Mesenchymal stem cell (in vitro differentiated cells and primary cell): ENCODE measurements at regions not wholly inside any gene's neighbourhood (a gene's known extent, or its start where the extent isn't known, plus 50 kb on each side); places are given as distances from the start of the nearest gene placed in this dataset.
A peak's percentile ranks its signal among the peaks of the same experiment; 100 is the strongest.

Source experiments
- DNase-seq: peaks from one replicate; pipeline ENCODE4 v3.0.0-alpha.2; 2013
- H2AFZ ChIP-seq: one replicate; pipeline ENCODE4 v1.6.1; 2013; ENCODE audit warnings: low read depth, mild to moderate bottlenecking, control low read depth, inconsistent platforms, low read length, moderate library complexity
- H2AK5ac ChIP-seq: 2 replicates; pipeline ENCODE4 v1.6.1; 2013; ENCODE audit warnings: low read length, moderate library complexity, mild to moderate bottlenecking, inconsistent platforms; ENCODE audit not compliant: severe bottlenecking
- H2BK120ac ChIP-seq: one replicate; pipeline ENCODE4 v1.6.1; 2013; ENCODE audit warnings: low read depth, mild to moderate bottlenecking, inconsistent platforms, low read length, moderate library complexity
- H2BK12ac ChIP-seq, 2 experiments: one replicate each; pipeline ENCODE4 v1.6.1; 2013; ENCODE audit warnings: inconsistent platforms in 2 of 2, low read length in 2 of 2, mild to moderate bottlenecking in 2 of 2, moderate library complexity in 2 of 2, control low read depth in 1 of 2
- H2BK15ac ChIP-seq: one replicate; pipeline ENCODE4 v1.6.1; 2013; ENCODE audit warnings: mild to moderate bottlenecking, low read depth, inconsistent platforms; ENCODE audit not compliant: poor library complexity, severe bottlenecking
- H2BK5ac ChIP-seq: 2 replicates; pipeline ENCODE4 v1.6.1; 2013; ENCODE audit warnings: low read depth, mild to moderate bottlenecking, low read length, control low read depth, inconsistent platforms; ENCODE audit not compliant: poor library complexity, severe bottlenecking
- H3K14ac ChIP-seq, 2 experiments: one replicate each; pipeline ENCODE4 v1.6.1; 2013; ENCODE audit warnings: inconsistent platforms in 2 of 2, low read length in 2 of 2, control low read depth in 1 of 2, mild to moderate bottlenecking in 1 of 2, moderate library complexity in 1 of 2
- H3K18ac ChIP-seq, 2 experiments: one replicate each; pipeline ENCODE4 v1.6.1; 2013; ENCODE audit warnings: inconsistent platforms in 2 of 2, low read length in 2 of 2, control low read depth in 1 of 2, low read depth in 1 of 2, mild to moderate bottlenecking in 1 of 2
- H3K23ac ChIP-seq, 2 experiments: one replicate each; pipeline ENCODE4 v1.6.1; 2013; ENCODE audit warnings: inconsistent platforms in 2 of 2, low read length in 2 of 2, mild to moderate bottlenecking in 2 of 2, moderate library complexity in 2 of 2, control low read depth in 1 of 2
- H3K27ac ChIP-seq: 2 replicates; pipeline ENCODE4 v1.5.1; 2013; ENCODE audit warnings: mild to moderate bottlenecking, moderate library complexity, low read length, control low read depth, inconsistent platforms; ENCODE audit not compliant: poor library complexity, severe bottlenecking
- H3K27me3 ChIP-seq, 2 experiments: 2 replicates each; pipeline versions ENCODE4 v1.6.1 to v1.7.0; 2013; ENCODE audit warnings: low read length in 2 of 2, mild to moderate bottlenecking in 2 of 2, moderate library complexity in 2 of 2, control low read depth in 1 of 2, inconsistent platforms in 1 of 2; ENCODE audit not compliant: control insufficient read depth in 1 of 2, insufficient read depth in 1 of 2
- H3K36me3 ChIP-seq, 2 experiments: 2 replicates each; pipeline versions ENCODE4 v1.6.1 to v1.7.0; 2013; ENCODE audit warnings: low read length in 2 of 2, control low read depth in 1 of 2, inconsistent platforms in 1 of 2, low read depth in 1 of 2, mild to moderate bottlenecking in 1 of 2; ENCODE audit not compliant: insufficient read depth in 2 of 2, control insufficient read depth in 1 of 2
- H3K4ac ChIP-seq, 2 experiments: one replicate each; pipeline ENCODE4 v1.6.1; 2013; ENCODE audit warnings: inconsistent platforms in 2 of 2, low read length in 2 of 2, mild to moderate bottlenecking in 2 of 2, moderate library complexity in 2 of 2, control low read depth in 1 of 2, low read depth in 1 of 2
- H3K4me1 ChIP-seq: 2 replicates; pipeline ENCODE4 v1.6.1; 2013; ENCODE audit warnings: low read depth, low read length, control low read depth; ENCODE audit not compliant: control insufficient read depth, insufficient read depth
- H3K4me2 ChIP-seq: 2 replicates; pipeline ENCODE4 v1.6.1; 2013; ENCODE audit warnings: low read length, mild to moderate bottlenecking, inconsistent platforms; ENCODE audit not compliant: poor library complexity, severe bottlenecking
- H3K4me3 ChIP-seq, 2 experiments: 2 replicates each; pipeline versions ENCODE4 v1.5.1 to v1.7.0; 2013; ENCODE audit warnings: low read length in 2 of 2, mild to moderate bottlenecking in 2 of 2, control low read depth in 1 of 2, low read depth in 1 of 2; ENCODE audit not compliant: insufficient read depth in 1 of 2
- H3K79me1 ChIP-seq: replicated peaks from 2 replicates; pipeline ENCODE4 v1.6.1; 2013; ENCODE audit warnings: mild to moderate bottlenecking, control low read depth, low read length, inconsistent platforms; ENCODE audit not compliant: poor library complexity, severe bottlenecking
- H3K9ac ChIP-seq: 2 replicates; pipeline ENCODE4 v1.7.0; 2013; ENCODE audit warnings: mild to moderate bottlenecking, low read length, moderate library complexity
- H3K9me3 ChIP-seq: 2 replicates; pipeline ENCODE4 v1.7.0; 2013; ENCODE audit warnings: mild to moderate bottlenecking, low read length; ENCODE audit not compliant: control insufficient read depth
- H4K8ac ChIP-seq: one replicate; pipeline ENCODE4 v1.6.1; 2013; ENCODE audit warnings: inconsistent platforms, mild to moderate bottlenecking, low read length, moderate library complexity
- H4K91ac ChIP-seq: one replicate; pipeline ENCODE4 v1.6.1; 2013; ENCODE audit warnings: mild to moderate bottlenecking, low read length, inconsistent platforms
- WGBS: methylation state at CpG from one replicate; pipeline ENCODE4 v1.1.7; 2013; ENCODE audit warnings: mixed read lengths; 5-methylcytosine and 5-hydroxymethylcytosine counted together

- H2BK5ac ChIP-seq: no peak overlapping the region
- no CpG with 5 or more reads among the region's 1 CpG for WGBS
- H2BK12ac ChIP-seq: no peak overlapping the region
- H2AK5ac ChIP-seq: no peak overlapping the region
- no peak overlapping the region for H3K4me2 ChIP-seq
- no peak overlapping the region for H4K91ac ChIP-seq
- H3K9me3 ChIP-seq: no peaks in the 10 kb centered on the region
- H3K27me3 ChIP-seq: no peaks in the 10 kb centered on the region
- no peak overlapping the region for H3K18ac ChIP-seq
- no peak overlapping the region for H3K27ac ChIP-seq
- H3K4me3 ChIP-seq: no peak overlapping the region
- H2BK15ac ChIP-seq: no peak overlapping the region
- H3K23ac ChIP-seq: no peak overlapping the region
- no peak overlapping the region for H3K14ac ChIP-seq
- H3K9ac ChIP-seq: no peak overlapping the region
- no peak overlapping the region for H4K8ac ChIP-seq
- H2BK120ac ChIP-seq: no peak overlapping the region
- H3K4me1 ChIP-seq: no peaks in the 10 kb centered on the region
- H3K4ac ChIP-seq: no peak overlapping the region
- no peaks in the 10 kb centered on the region for H3K36me3 ChIP-seq
- H3K79me1 ChIP-seq: no peaks in the 10 kb centered on the region
- H2AFZ ChIP-seq: no peak overlapping the region
- DNase-seq: peak; percentile 9
Measured at GRCh38 chr13:86877441-86877840, 793.7 kb upstream of the SLITRK5 start.

DNA sequence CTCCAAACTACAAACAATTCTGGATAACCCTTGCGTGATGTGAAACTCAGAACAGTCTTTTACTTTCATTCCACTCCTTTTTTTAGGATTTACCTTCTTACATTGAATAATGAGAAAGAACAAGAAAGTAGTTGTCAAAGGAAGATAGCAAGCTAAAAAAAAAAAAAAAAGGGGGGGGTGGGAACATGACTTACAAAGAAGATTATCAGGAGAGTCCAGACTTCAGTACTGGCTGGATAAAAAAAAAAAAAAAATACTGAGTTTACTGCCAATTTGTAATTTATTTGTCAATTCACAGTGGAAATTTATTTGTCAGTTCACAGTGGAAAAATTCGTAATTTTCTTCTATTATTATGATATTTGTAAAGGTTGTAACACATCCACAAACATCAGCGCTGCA is 792.4 kb upstream of the SLITRK5 start:
- Histone ChIP-seq H4K8ac (no peak overlapping the region), H3K36me3 (no peaks in the 10 kb centered on the region), H2BK5ac (no peak overlapping the region), H3K4ac (no peak overlapping the region), H3K23ac (no peak overlapping the region), H4K91ac (no peak overlapping the region), H3K18ac (no peak overlapping the region), H2BK12ac (no peak overlapping the region), H3K27me3 (no peaks in the 10 kb centered on the region), H3K27ac (no peak overlapping the region), H2AK5ac (no peak overlapping the region), H3K14ac (no peak overlapping the region), H2BK15ac (no peak overlapping the region), H2AFZ (no peak overlapping the region), H3K4me2 (no peak overlapping the region), H3K4me3 (no peak overlapping the region), H3K9ac (no peak overlapping the region), H3K4me1 (no peaks in the 10 kb centered on the region), H3K9me3 (no peaks in the 10 kb centered on the region), H2BK120ac (no peak overlapping the region), H3K79me1 (no peaks in the 10 kb centered on the region)
- DNase-seq: no peak
- no CpG with 5 or more reads among the region's 3 CpGs for WGBS

DNA sequence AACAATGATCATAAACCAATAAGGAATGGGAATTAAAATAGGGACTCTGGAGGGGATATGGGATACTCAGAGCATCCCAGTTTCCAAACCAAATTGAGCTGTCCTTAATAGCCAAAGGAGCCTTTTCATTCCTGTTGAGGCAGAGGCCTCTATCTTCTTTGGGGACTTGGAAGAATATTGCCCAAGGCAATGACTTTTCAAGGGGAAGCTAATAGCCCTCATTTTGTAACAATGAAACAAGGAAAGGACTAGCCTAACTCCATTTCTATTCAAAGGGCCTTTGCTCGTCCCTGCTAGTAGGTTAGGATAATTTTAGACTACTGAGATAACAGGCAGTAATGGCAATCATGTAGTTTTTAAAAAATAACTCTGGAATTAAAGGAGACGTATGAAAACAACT is 789.8 kb upstream of the SLITRK5 start:
- Histone ChIP-seq H2AFZ (no peak overlapping the region), H3K27me3 (no peaks in the 10 kb centered on the region), H3K9me3 (no peaks in the 10 kb centered on the region), H3K4me1 (no peaks in the 10 kb centered on the region), H4K8ac (no peak overlapping the region), H2BK120ac (no peak overlapping the region), H3K23ac (no peak overlapping the region), H3K4me2 (no peak overlapping the region), H3K4ac (no peak overlapping the region), H3K4me3 (no peak overlapping the region), H3K27ac (no peak overlapping the region), H3K18ac (no peak overlapping the region), H2AK5ac (no peak overlapping the region), H2BK15ac (no peak overlapping the region), H4K91ac (no peak overlapping the region), H3K79me1 (no peaks in the 10 kb centered on the region), H3K36me3 (no peaks in the 10 kb centered on the region), H2BK12ac (no peak overlapping the region), H3K9ac (no peak overlapping the region), H3K14ac (no peak overlapping the region), H2BK5ac (no peak overlapping the region)
- DNase-seq: no peak
- WGBS: no CpG with 5 or more reads among the region's 2 CpGs

GRCh38 chr13:86882107-86882506 is 789.1 kb upstream of the SLITRK5 start:
- no peak overlapping the region for H2BK15ac ChIP-seq
- no peaks in the 10 kb centered on the region for H3K4me1 ChIP-seq
- no peak overlapping the region for H4K91ac ChIP-seq
- no peak overlapping the region for H3K9ac ChIP-seq
- no peak overlapping the region for H2BK120ac ChIP-seq
- H2AFZ ChIP-seq: no peak overlapping the region
- no peak for DNase-seq
- H3K4me3 ChIP-seq: no peak overlapping the region
- no peaks in the 10 kb centered on the region for H3K27me3 ChIP-seq
- H3K9me3 ChIP-seq: no peaks in the 10 kb centered on the region
- WGBS: 78% methylated on average over 5 of the region's 5 CpGs
- no peak overlapping the region for H4K8ac ChIP-seq
- no peak overlapping the region for H3K23ac ChIP-seq
- H3K4ac ChIP-seq: no peak overlapping the region
- H2BK5ac ChIP-seq: no peak overlapping the region
- H3K14ac ChIP-seq: no peak overlapping the region
- no peaks in the 10 kb centered on the region for H3K36me3 ChIP-seq
- H3K27ac ChIP-seq: no peak overlapping the region
- H2AK5ac ChIP-seq: no peak overlapping the region
- no peak overlapping the region for H3K18ac ChIP-seq
- H3K4me2 ChIP-seq: no peak overlapping the region
- H2BK12ac ChIP-seq: no peak overlapping the region
- no peaks in the 10 kb centered on the region for H3K79me1 ChIP-seq
